MM.1S (cell line): ENCODE measurements at regions not wholly inside any gene's neighbourhood (a gene's known extent, or its start where the extent isn't known, plus 50 kb on each side); places are given as distances from the start of the nearest gene placed in this dataset.

ENCODE experiments used
- DNase-seq: peaks from one replicate; pipeline ENCODE4 v3.0.0-alpha.2; 2015
- H2AFZ ChIP-seq: fragments of 300-600 bp; sonication (generic); 2 replicates; pipeline ENCODE4 v1.6.0; 2016; ENCODE audit warnings: antibody characterized with exemption, low read length
- H3F3A ChIP-seq: fragments of 300-600 bp; sonication (generic); 2 replicates; pipeline ENCODE4 v1.6.1; 2016; ENCODE audit warnings: mild to moderate bottlenecking, antibody characterized with exemption, low read length, moderate library complexity, mixed read lengths; ENCODE audit not compliant: insufficient read depth
- H3K27ac ChIP-seq: fragments of 300-600 bp; sonication (generic); 2 replicates; pipeline ENCODE4 v1.5.1; 2016; ENCODE audit warnings: mild to moderate bottlenecking, low read length
- H3K27me3 ChIP-seq: fragments of 300-600 bp; sonication (generic); replicated peaks from 2 replicates; pipeline ENCODE4 v1.6.0; 2016; ENCODE audit warnings: low read length; ENCODE audit not compliant: insufficient read depth
- H3K36me3 ChIP-seq: fragments of 300-600 bp; sonication (generic); replicated peaks from 2 replicates; pipeline ENCODE4 v1.6.1; 2016; ENCODE audit warnings: mild to moderate bottlenecking, low read length, mixed read lengths; ENCODE audit not compliant: insufficient read depth
- H3K4me1 ChIP-seq: fragments of 300-600 bp; sonication (generic); 2 replicates; pipeline ENCODE4 v1.6.1; 2016; ENCODE audit warnings: low read length, mixed read lengths
- H3K4me2 ChIP-seq: fragments of 300-600 bp; sonication (generic); 2 replicates; pipeline ENCODE4 v1.6.0; 2016; ENCODE audit warnings: low read depth, low read length
- H3K4me3 ChIP-seq: fragments of 300-600 bp; sonication (generic); 2 replicates; pipeline ENCODE4 v1.5.1; 2016; ENCODE audit warnings: low read length, mixed read lengths
- H3K79me2 ChIP-seq: fragments of 300-600 bp; sonication (generic); 2 replicates; pipeline ENCODE4 v1.6.1; 2016; ENCODE audit warnings: mixed run types, low read length, mixed read lengths
- H3K9ac ChIP-seq: fragments of 300-600 bp; sonication (generic); 2 replicates; pipeline ENCODE4 v1.6.1; 2016; ENCODE audit warnings: low read length, mixed read lengths
- H3K9me2 ChIP-seq: fragments of 300-600 bp; sonication (generic); replicated peaks from 2 replicates; pipeline ENCODE4 v1.6.1; 2016; ENCODE audit warnings: mild to moderate bottlenecking, low read length, mixed read lengths; ENCODE audit not compliant: insufficient read depth
- H3K9me3 ChIP-seq: fragments of 300-600 bp; sonication (generic); replicated peaks from 2 replicates; pipeline ENCODE4 v1.6.1; 2016; ENCODE audit warnings: mild to moderate bottlenecking, low read length, mixed read lengths; ENCODE audit not compliant: insufficient read depth
- H4K20me1 ChIP-seq: fragments of 300-600 bp; sonication (generic); 2 replicates; pipeline ENCODE4 v1.6.1; 2016; ENCODE audit warnings: mild to moderate bottlenecking, low read length, moderate library complexity, mixed read lengths; ENCODE audit not compliant: insufficient read depth
- EZH2 ChIP-seq: fragments of 300-600 bp; sonication (generic); optimal IDR thresholded peaks from 2 replicates; pipeline ENCODE3; 2017; ENCODE audit warnings: low read depth, mild to moderate bottlenecking, antibody characterized with exemption, low read length, mixed read lengths
- EZH2phosphoT487 ChIP-seq: fragments of 300-600 bp; sonication (generic); IDR thresholded peaks from 2 replicates; pipeline ENCODE4 v1.6.1; 2018; ENCODE audit warnings: antibody characterized with exemption, low read length
- TF ChIP-seq, protein P1 (sequence below): fragments of 300-600 bp; sonication (generic); IDR thresholded peaks from 2 replicates; pipeline ENCODE4 v1.5.1; 2016; ENCODE audit warnings: antibody characterized with exemption, low read length, mixed read lengths

GRCh38 chr3:23735062-23735461 lies 70.7 kb upstream of the UBE2E1 start:
- no peaks in the 10 kb centered on the region for H3K79me2 ChIP-seq
- no peaks in the 10 kb centered on the region for H3K27me3 ChIP-seq
- no peak overlapping the region for H3K4me3 ChIP-seq
- H3K9me3 ChIP-seq: no peaks in the 10 kb centered on the region
- H4K20me1 ChIP-seq: no peaks in the 10 kb centered on the region
- no peak overlapping the region for H3K27ac ChIP-seq
- H2AFZ ChIP-seq: no peak overlapping the region
- 0 out of 2 replicates have a peak, but pooled peaks cover 2% of the 10 kb centered on the region for H3F3A ChIP-seq
- H3K9ac ChIP-seq: no peak overlapping the region
- no peaks in the 10 kb centered on the region for H3K9me2 ChIP-seq
- H3K4me2 ChIP-seq: no peak overlapping the region
- H3K36me3 ChIP-seq: no peaks in the 10 kb centered on the region
- TF ChIP-seq, protein P1, sequence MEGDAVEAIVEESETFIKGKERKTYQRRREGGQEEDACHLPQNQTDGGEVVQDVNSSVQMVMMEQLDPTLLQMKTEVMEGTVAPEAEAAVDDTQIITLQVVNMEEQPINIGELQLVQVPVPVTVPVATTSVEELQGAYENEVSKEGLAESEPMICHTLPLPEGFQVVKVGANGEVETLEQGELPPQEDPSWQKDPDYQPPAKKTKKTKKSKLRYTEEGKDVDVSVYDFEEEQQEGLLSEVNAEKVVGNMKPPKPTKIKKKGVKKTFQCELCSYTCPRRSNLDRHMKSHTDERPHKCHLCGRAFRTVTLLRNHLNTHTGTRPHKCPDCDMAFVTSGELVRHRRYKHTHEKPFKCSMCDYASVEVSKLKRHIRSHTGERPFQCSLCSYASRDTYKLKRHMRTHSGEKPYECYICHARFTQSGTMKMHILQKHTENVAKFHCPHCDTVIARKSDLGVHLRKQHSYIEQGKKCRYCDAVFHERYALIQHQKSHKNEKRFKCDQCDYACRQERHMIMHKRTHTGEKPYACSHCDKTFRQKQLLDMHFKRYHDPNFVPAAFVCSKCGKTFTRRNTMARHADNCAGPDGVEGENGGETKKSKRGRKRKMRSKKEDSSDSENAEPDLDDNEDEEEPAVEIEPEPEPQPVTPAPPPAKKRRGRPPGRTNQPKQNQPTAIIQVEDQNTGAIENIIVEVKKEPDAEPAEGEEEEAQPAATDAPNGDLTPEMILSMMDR: no peak
- TF ChIP-seq EZH2: no peak
- no peak for TF ChIP-seq EZH2phosphoT487
- peaks cover 13% of the 10 kb centered on the region for H3K4me1 ChIP-seq
- DNase-seq: no peak

DNA sequence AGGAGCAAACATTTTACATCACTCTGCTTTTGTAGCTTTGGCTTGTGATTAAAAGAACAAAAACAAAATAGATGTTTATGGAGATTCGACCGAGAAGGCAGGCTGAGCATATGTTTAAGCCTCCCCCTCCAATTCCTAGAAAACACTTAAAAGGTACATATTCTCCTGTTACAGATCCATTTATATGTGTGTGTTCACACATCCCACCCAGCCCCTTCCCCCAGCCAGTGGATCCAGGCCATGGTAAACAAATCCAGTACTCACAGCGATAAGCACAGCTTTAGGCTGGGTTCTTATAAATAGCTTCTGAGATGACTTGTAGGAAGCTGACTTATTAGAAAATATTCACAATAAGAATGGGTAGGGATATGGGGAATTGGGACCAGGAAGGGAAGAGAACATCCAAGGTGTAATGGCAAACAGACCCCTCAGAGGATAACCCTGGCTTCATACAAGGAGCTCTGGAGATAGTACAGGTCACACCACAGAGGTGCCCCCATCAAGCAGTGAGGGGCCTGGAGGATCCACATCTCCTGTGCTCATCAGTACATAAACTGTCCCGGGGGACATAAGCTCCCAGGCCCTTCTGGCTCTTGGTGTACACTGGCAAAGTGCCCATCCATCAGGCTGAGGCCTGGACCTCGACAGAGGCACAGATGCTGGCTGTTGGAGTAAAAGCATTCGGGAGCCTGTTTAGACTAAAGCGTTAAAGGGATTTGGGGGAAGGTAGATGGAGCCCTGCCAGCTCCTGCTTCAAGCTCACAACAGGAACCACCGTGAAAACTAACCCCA lies 70.0 kb upstream of the UBE2E1 start:
- Histone ChIP-seq H4K20me1 (no peaks in the 10 kb centered on the region), H3K9me3 (no peaks in the 10 kb centered on the region), H3K9me2 (no peaks in the 10 kb centered on the region), H3K36me3 (no peaks in the 10 kb centered on the region), H3K4me2 (no peak overlapping the region), H2AFZ (no peak overlapping the region), H3F3A (0 out of 2 replicates have a peak, but pooled peaks cover 4% of the 10 kb centered on the region), H3K27ac (no peak overlapping the region), H3K4me3 (no peak overlapping the region), H3K4me1 (peaks cover 16% of the 10 kb centered on the region), H3K79me2 (no peaks in the 10 kb centered on the region), H3K9ac (no peak overlapping the region), H3K27me3 (no peaks in the 10 kb centered on the region)
- TF ChIP-seq, protein P1: no peak
- TF ChIP-seq EZH2 (no peak), EZH2phosphoT487 (no peak)
- no peak for DNase-seq

DNA sequence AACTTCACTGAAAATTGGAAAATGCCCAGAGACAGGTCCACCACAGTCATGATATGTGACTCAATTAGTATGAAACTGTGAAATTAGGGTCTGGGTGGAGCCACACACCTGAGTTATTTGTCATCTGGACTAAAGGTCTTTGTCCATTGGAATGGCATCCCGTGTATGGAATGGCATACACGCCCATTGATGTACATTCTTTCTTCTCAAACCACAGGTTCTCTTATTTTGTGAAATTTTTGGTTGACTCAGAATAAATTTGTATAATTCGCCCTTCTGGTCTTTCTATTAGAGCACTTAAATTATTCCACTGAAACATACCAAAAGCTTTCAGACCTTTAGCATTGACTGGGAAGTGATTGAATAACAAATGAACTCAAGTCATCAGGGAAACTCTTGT lies 66.8 kb upstream of the UBE2E1 start:
- TF ChIP-seq EZH2phosphoT487: no peak
- TF ChIP-seq, protein P1: no peak
- no peak for TF ChIP-seq EZH2
- H3K79me2 ChIP-seq: no peaks in the 10 kb centered on the region
- no peak overlapping the region for H3K4me2 ChIP-seq
- H3K9me2 ChIP-seq: no peaks in the 10 kb centered on the region
- no peak overlapping the region for H3K4me3 ChIP-seq
- no peaks in the 10 kb centered on the region for H4K20me1 ChIP-seq
- no peak for DNase-seq
- H3K4me1 ChIP-seq: peaks cover 21% of the 10 kb centered on the region
- no peak overlapping the region for H2AFZ ChIP-seq
- no peaks in the 10 kb centered on the region for H3K27me3 ChIP-seq
- H3K9ac ChIP-seq: no peak overlapping the region
- no peak overlapping the region for H3K27ac ChIP-seq
- H3F3A ChIP-seq: 0 out of 2 replicates have a peak, but pooled peaks cover 4% of the 10 kb centered on the region
- no peaks in the 10 kb centered on the region for H3K36me3 ChIP-seq
- H3K9me3 ChIP-seq: no peaks in the 10 kb centered on the region
